ENCODE measurements at regions not wholly inside any gene's neighbourhood (a gene's known extent, or its start where the extent isn't known, plus 50 kb on each side); places are given as distances from the start of the nearest gene placed in this dataset.

- TF ChIP-seq, protein P1, sequence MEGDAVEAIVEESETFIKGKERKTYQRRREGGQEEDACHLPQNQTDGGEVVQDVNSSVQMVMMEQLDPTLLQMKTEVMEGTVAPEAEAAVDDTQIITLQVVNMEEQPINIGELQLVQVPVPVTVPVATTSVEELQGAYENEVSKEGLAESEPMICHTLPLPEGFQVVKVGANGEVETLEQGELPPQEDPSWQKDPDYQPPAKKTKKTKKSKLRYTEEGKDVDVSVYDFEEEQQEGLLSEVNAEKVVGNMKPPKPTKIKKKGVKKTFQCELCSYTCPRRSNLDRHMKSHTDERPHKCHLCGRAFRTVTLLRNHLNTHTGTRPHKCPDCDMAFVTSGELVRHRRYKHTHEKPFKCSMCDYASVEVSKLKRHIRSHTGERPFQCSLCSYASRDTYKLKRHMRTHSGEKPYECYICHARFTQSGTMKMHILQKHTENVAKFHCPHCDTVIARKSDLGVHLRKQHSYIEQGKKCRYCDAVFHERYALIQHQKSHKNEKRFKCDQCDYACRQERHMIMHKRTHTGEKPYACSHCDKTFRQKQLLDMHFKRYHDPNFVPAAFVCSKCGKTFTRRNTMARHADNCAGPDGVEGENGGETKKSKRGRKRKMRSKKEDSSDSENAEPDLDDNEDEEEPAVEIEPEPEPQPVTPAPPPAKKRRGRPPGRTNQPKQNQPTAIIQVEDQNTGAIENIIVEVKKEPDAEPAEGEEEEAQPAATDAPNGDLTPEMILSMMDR (IDR thresholded peaks at IDR 0.05) = no peak
- TF ChIP-seq POLR2A (IDR thresholded peaks at IDR 0.05) = no peak
These were observed 91.0 kb upstream of the RAB6C start for GRCh38 chr2:129888461-129888860.

Measured in testis (tissue), 2 donors.